Smooth muscle cell (in vitro differentiated cells): ENCODE measurements at regions not wholly inside any gene's neighbourhood (a gene's known extent, or its start where the extent isn't known, plus 50 kb on each side); places are given as distances from the start of the nearest gene placed in this dataset.

Experiments
- DNase-seq: peaks from one replicate; lab custom pipeline; 2025; ENCODE audit not compliant: unreplicated experiment; lab: John Stamatoyannopoulos, UW
- H2AFZ ChIP-seq: fragments of 200-600 bp; sonication (generic); 2 replicates; pipeline ENCODE4 v1.6.0; 2016; ENCODE audit warnings: antibody characterized with exemption, low read depth, mild to moderate bottlenecking
- H3F3A ChIP-seq: fragments of 200-600 bp; sonication (generic); 2 replicates; pipeline ENCODE4 v1.6.0; 2017; ENCODE audit warnings: antibody characterized with exemption, low read depth
- H3K27ac ChIP-seq: fragments of 200-600 bp; sonication (generic); 2 replicates; pipeline ENCODE4 v1.5.1; 2016; ENCODE audit warnings: low read depth, mild to moderate bottlenecking
- H3K27me3 ChIP-seq: fragments of 200-600 bp; sonication (generic); 2 replicates; pipeline ENCODE4 v1.6.1; 2016; ENCODE audit warnings: low read depth, mild to moderate bottlenecking
- H3K36me3 ChIP-seq: fragments of 200-600 bp; sonication (generic); 2 replicates; pipeline ENCODE4 v1.5.1; 2016; ENCODE audit warnings: low read depth
- H3K4me1 ChIP-seq: fragments of 200-600 bp; sonication (generic); 2 replicates; pipeline ENCODE4 v1.5.1; 2016; ENCODE audit warnings: low read depth
- H3K4me2 ChIP-seq: fragments of 200-600 bp; sonication (generic); 2 replicates; pipeline ENCODE4 v1.6.0; 2016; ENCODE audit warnings: mild to moderate bottlenecking
- H3K4me3 ChIP-seq: fragments of 200-600 bp; sonication (generic); 2 replicates; pipeline ENCODE4 v1.5.1; 2016; ENCODE audit warnings: mild to moderate bottlenecking
- H3K79me2 ChIP-seq: fragments of 200-600 bp; sonication (generic); 2 replicates; pipeline ENCODE4 v1.6.0; 2016; ENCODE audit warnings: low read depth, mild to moderate bottlenecking
- H3K9ac ChIP-seq: fragments of 200-600 bp; sonication (generic); 2 replicates; pipeline ENCODE4 v1.6.0; 2016; ENCODE audit warnings: low read depth
- H3K9me3 ChIP-seq: fragments of 200-600 bp; sonication (generic); replicated peaks from 2 replicates; pipeline ENCODE4 v1.5.1; 2016; ENCODE audit warnings: low read depth
- H4K20me1 ChIP-seq: fragments of 200-600 bp; sonication (generic); 2 replicates; pipeline ENCODE4 v1.6.0; 2016; ENCODE audit warnings: low read depth
- CTCF ChIP-seq: fragments of 200-600 bp; sonication (generic); IDR thresholded peaks from 2 replicates; pipeline ENCODE4 v1.5.1; 2017; ENCODE audit warnings: borderline replicate concordance, mild to moderate bottlenecking, antibody characterized with exemption; ENCODE audit not compliant: insufficient read depth, poor library complexity, severe bottlenecking
- WGBS: methylation state at CpG from one replicate; pipeline ENCODE4 v1.1.7; 2016; ENCODE audit warnings: low lambda C conversion rate; 5-methylcytosine and 5-hydroxymethylcytosine counted together

DNA sequence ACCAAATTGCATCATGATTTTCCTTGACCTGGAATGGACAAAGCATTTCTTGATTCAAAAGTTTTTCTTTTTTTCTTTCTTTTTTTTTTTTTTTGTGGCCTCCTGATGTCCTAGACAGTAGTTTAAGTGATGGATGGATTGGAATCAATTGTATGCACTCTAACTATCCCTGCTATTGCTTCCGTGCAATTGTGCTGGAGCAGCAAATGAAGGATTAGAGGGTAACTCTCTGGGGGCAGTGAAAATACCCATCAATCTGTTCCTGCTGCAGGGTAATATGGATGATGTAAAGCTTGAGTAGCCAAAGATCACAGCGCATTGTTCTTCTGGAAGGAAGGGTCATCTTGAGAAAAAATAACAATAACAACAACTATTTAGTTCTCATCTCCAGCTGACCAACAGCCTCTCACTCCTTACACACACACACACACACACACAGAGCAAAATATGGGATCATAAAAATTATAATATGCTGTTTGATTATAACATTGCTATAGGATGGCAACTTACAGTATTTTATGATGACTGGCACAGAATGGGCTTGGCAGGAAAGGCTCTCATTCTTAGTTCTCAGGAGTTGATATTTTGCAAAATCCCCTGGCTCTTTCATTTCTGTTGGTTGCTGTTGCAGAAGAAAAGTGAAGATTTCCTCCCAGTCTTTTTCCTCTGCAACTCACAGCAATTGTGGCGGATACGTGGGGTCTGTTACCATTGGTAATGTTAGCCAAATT is 160.9 kb upstream of the DMAC1 start:
- TF ChIP-seq CTCF = no peak
- Histone ChIP-seq H3K36me3 (no peaks in the 10 kb centered on the region), H4K20me1 (no peaks in the 10 kb centered on the region), H3F3A (no peaks in the 10 kb centered on the region), H3K9me3 (no peaks in the 10 kb centered on the region), H2AFZ (no peak overlapping the region), H3K4me3 (no peak overlapping the region), H3K4me2 (no peak overlapping the region), H3K9ac (no peak overlapping the region), H3K79me2 (no peaks in the 10 kb centered on the region), H3K4me1 (peaks cover 14% of the 10 kb centered on the region), H3K27ac (no peak overlapping the region), H3K27me3 (no peaks in the 10 kb centered on the region)
- DNase-seq = no peak
- WGBS = 68% methylated on average over 4 of the region's 4 CpGs

- H4K20me1 ChIP-seq = no peaks in the 10 kb centered on the region
- H3K79me2 ChIP-seq = no peaks in the 10 kb centered on the region
- no peaks in the 10 kb centered on the region for H3K27me3 ChIP-seq
- WGBS = 97% methylated on average over 2 of the region's 2 CpGs
- H3K27ac ChIP-seq = no peak overlapping the region
- no peak for TF ChIP-seq CTCF
- DNase-seq = no peak
- H3K9ac ChIP-seq = no peak overlapping the region
- peaks cover 14% of the 10 kb centered on the region for H3K4me1 ChIP-seq
- H3K36me3 ChIP-seq = no peaks in the 10 kb centered on the region
- no peaks in the 10 kb centered on the region for H3F3A ChIP-seq
- no peak overlapping the region for H3K4me3 ChIP-seq
- no peak overlapping the region for H3K4me2 ChIP-seq
- no peaks in the 10 kb centered on the region for H3K9me3 ChIP-seq
- no peak overlapping the region for H2AFZ ChIP-seq
These were observed 158.2 kb upstream of the DMAC1 start for GRCh38 chr9:7957803-7958202.

GRCh38 chr9:7947577-7947976 is 148.0 kb upstream of the DMAC1 start:
- TF ChIP-seq CTCF = no peak

GRCh38 chr9:7946458-7946857 is 146.9 kb upstream of the DMAC1 start:
- 83% methylated on average over 3 of the region's 3 CpGs for WGBS
- DNase-seq = no peak
- Histone ChIP-seq H3K27me3 (no peaks in the 10 kb centered on the region), H3K9me3 (no peaks in the 10 kb centered on the region), H2AFZ (no peak overlapping the region), H4K20me1 (no peaks in the 10 kb centered on the region), H3K36me3 (no peaks in the 10 kb centered on the region), H3K4me1 (no peaks in the 10 kb centered on the region), H3K9ac (no peak overlapping the region), H3K79me2 (no peaks in the 10 kb centered on the region), H3K4me2 (no peak overlapping the region), H3K27ac (no peak overlapping the region), H3F3A (no peaks in the 10 kb centered on the region), H3K4me3 (no peak overlapping the region)
- TF ChIP-seq CTCF = no peak

More at GRCh38 chr9:7947577-7947976, 148.0 kb upstream of the DMAC1 start:
- no peak overlapping the region for H3K4me3 ChIP-seq
- DNase-seq = no peak
- no peak overlapping the region for H2AFZ ChIP-seq
- no peaks in the 10 kb centered on the region for H3K4me1 ChIP-seq
- no peaks in the 10 kb centered on the region for H3K9me3 ChIP-seq
- no peaks in the 10 kb centered on the region for H3K79me2 ChIP-seq
- WGBS = 80% methylated on average over 1 of the region's 1 CpG
- no peaks in the 10 kb centered on the region for H3F3A ChIP-seq
- H3K27ac ChIP-seq = no peak overlapping the region
- H4K20me1 ChIP-seq = no peaks in the 10 kb centered on the region
- no peaks in the 10 kb centered on the region for H3K36me3 ChIP-seq
- H3K4me2 ChIP-seq = no peak overlapping the region
- H3K9ac ChIP-seq = no peak overlapping the region
- no peaks in the 10 kb centered on the region for H3K27me3 ChIP-seq
